Thoracic aorta (tissue), 2 donors: ENCODE measurements at regions not wholly inside any gene's neighbourhood (a gene's known extent, or its start where the extent isn't known, plus 50 kb on each side); places are given as distances from the start of the nearest gene placed in this dataset.

Experiments used
- ATAC-seq: fragments of 150-250 bp; one replicate; pipeline ENCODE4 v1.8.0; 2017; ENCODE audit warnings: low read depth; ENCODE audit not compliant: insufficient number of reproducible peaks, low FRiP score
- DNase-seq: peaks from one replicate; pipeline ENCODE4 v3.0.0-alpha.2; 2020; ENCODE audit warnings: low spot score
- H3K27ac ChIP-seq, 2 donors: fragments of 200-600 bp; sonication (generic); 1 replicate in 1 of 2; 2 replicates in 1 of 2; pipeline ENCODE4 v1.5.1; 2016; ENCODE audit warnings: mild to moderate bottlenecking in 2 of 2, moderate library complexity in 2 of 2
- H3K27me3 ChIP-seq: fragments of 200-600 bp; sonication (generic); replicated peaks from 2 replicates; pipeline ENCODE4 v1.6.0; 2016; ENCODE audit warnings: mild to moderate bottlenecking; ENCODE audit not compliant: insufficient read depth
- H3K36me3 ChIP-seq: fragments of 200-600 bp; sonication (generic); one replicate; pipeline ENCODE4 v1.5.1; 2016
- H3K4me1 ChIP-seq, 2 donors: fragments of 200-600 bp; sonication (generic); 1 replicate in 1 of 2; 2 replicates in 1 of 2; pipeline versions ENCODE4 v1.5.1 to v1.6.0; 2016; ENCODE audit warnings: low read depth in 2 of 2, mild to moderate bottlenecking in 1 of 2; ENCODE audit not compliant: control insufficient read depth in 1 of 2
- H3K4me3 ChIP-seq: fragments of 200-600 bp; sonication (generic); 2 replicates; pipeline ENCODE4 v1.5.1; 2016; ENCODE audit warnings: mild to moderate bottlenecking
- H3K9me3 ChIP-seq: fragments of 200-600 bp; sonication (generic); 2 replicates; pipeline ENCODE4 v1.5.1; 2016
- CTCF ChIP-seq: fragments of 200-600 bp; sonication (generic); IDR thresholded peaks from one replicate; pipeline ENCODE4 v1.5.1; 2019; ENCODE audit warnings: antibody characterized with exemption

GRCh38 chr10:21212912-21213311, 312.6 kb downstream of the SKIDA1 start:
- Histone ChIP-seq H3K4me3 (no peak overlapping the region), H3K9me3 (no peaks in the 10 kb centered on the region), H3K4me1 (no peaks in the 10 kb centered on the region), H3K36me3 (no peaks in the 10 kb centered on the region), H3K27me3 (no peaks in the 10 kb centered on the region), H3K27ac (no peak overlapping the region)
- no peak for ATAC-seq
- DNase-seq, result no peak
- TF ChIP-seq CTCF, result no peak

GRCh38 chr10:21212348-21212747, 313.1 kb downstream of the SKIDA1 start:
- no peaks in the 10 kb centered on the region for H3K4me1 ChIP-seq
- no peak overlapping the region for H3K4me3 ChIP-seq
- H3K27me3 ChIP-seq, result no peaks in the 10 kb centered on the region
- TF ChIP-seq CTCF, result no peak
- no peaks in the 10 kb centered on the region for H3K9me3 ChIP-seq
- no peaks in the 10 kb centered on the region for H3K36me3 ChIP-seq
- DNase-seq, result no peak
- no peak overlapping the region for H3K27ac ChIP-seq
- ATAC-seq, result no peak

- Histone ChIP-seq H3K36me3 (no peaks in the 10 kb centered on the region), H3K9me3 (no peaks in the 10 kb centered on the region), H3K27me3 (no peaks in the 10 kb centered on the region), H3K4me3 (no peak overlapping the region), H3K27ac (no peak overlapping the region), H3K4me1 (no peaks in the 10 kb centered on the region)
- ATAC-seq (no peak), DNase-seq (no peak)
- no peak for TF ChIP-seq CTCF
These were observed 312.4 kb upstream of the NEBL start for GRCh38 chr10:21209495-21209894.

GRCh38 chr10:21208666-21209316, 311.7 kb upstream of the NEBL start:
- ATAC-seq, result no peak
- TF ChIP-seq CTCF, result no peak

GRCh38 chr10:21207852-21208646, 310.9 kb upstream of the NEBL start:
- no peak overlapping the region for H3K27ac ChIP-seq
- no peaks in the 10 kb centered on the region for H3K4me1 ChIP-seq
- DNase-seq (no peak), ATAC-seq (no peak)
- TF ChIP-seq CTCF, result no peak
- H3K4me3 ChIP-seq, result no peak overlapping the region
- no peaks in the 10 kb centered on the region for H3K27me3 ChIP-seq
- H3K36me3 ChIP-seq, result no peaks in the 10 kb centered on the region
- no peaks in the 10 kb centered on the region for H3K9me3 ChIP-seq

More at GRCh38 chr10:21208666-21209316, 311.7 kb upstream of the NEBL start:
- Histone ChIP-seq H3K9me3 (no peaks in the 10 kb centered on the region), H3K4me1 (no peaks in the 10 kb centered on the region), H3K4me3 (no peak overlapping the region), H3K27ac (no peak overlapping the region), H3K36me3 (no peaks in the 10 kb centered on the region), H3K27me3 (no peaks in the 10 kb centered on the region)
- DNase-seq, result no peak
